Natural killer cell (primary cell): ENCODE measurements at regions not wholly inside any gene's neighbourhood (a gene's known extent, or its start where the extent isn't known, plus 50 kb on each side); places are given as distances from the start of the nearest gene placed in this dataset.

ENCODE experiments used
- ATAC-seq, 3 donors: fragments of 150-1000 bp in 2 of 3; fragments of 200-7000 bp in 1 of 3; cut with Tn5 transposase; 1 replicate in 1 of 3; 2 replicates in 2 of 3; pipeline ENCODE4 v1.10.0; 2021; ENCODE audit warnings: mild to moderate bottlenecking in 2 of 3, moderate library complexity in 2 of 3
- DNase-seq, 2 donors: peaks; one replicate each; pipeline versions ENCODE4 v3.0.0 to v3.0.0-alpha.2; 2013 to 2021; ENCODE audit warnings: mixed read lengths in 1 of 2
- H3K27ac ChIP-seq: one replicate; pipeline ENCODE4 v1.5.1; 2013; ENCODE audit warnings: mild to moderate bottlenecking, low read length
- H3K27me3 ChIP-seq: one replicate; pipeline ENCODE4 v1.6.1; 2013; ENCODE audit warnings: low read length; ENCODE audit not compliant: control insufficient read depth, insufficient read depth
- H3K36me3 ChIP-seq: one replicate; pipeline ENCODE4 v1.6.1; 2013; ENCODE audit warnings: low read length; ENCODE audit not compliant: control insufficient read depth, insufficient read depth
- H3K4me1 ChIP-seq: one replicate; pipeline ENCODE4 v1.6.1; 2013; ENCODE audit warnings: low read length; ENCODE audit not compliant: control insufficient read depth, insufficient read depth
- H3K4me3 ChIP-seq: one replicate; pipeline ENCODE4 v1.5.1; 2013; ENCODE audit warnings: low read length
- H3K9me3 ChIP-seq: one replicate; pipeline ENCODE4 v1.6.1; 2013; ENCODE audit warnings: low read length; ENCODE audit not compliant: control insufficient read depth, insufficient read depth
- H3K27ac Mint-ChIP-seq, 2 donors: one replicate each; pipeline ENCODE4 v1.8.0; 2022; ENCODE audit warnings: mild to moderate bottlenecking in 2 of 2, mixed read lengths in 2 of 2, moderate library complexity in 1 of 2
- H3K27me3 Mint-ChIP-seq, 2 donors: one replicate each; pipeline ENCODE4 v1.8.0; 2022; ENCODE audit warnings: low read depth in 2 of 2, mixed read lengths in 2 of 2
- H3K36me3 Mint-ChIP-seq: one replicate; pipeline ENCODE4 v1.8.0; 2022; ENCODE audit warnings: mixed read lengths
- H3K4me1 Mint-ChIP-seq, 2 donors: one replicate each; pipeline ENCODE4 v1.8.0; 2022; ENCODE audit warnings: mixed read lengths in 2 of 2
- H3K4me3 Mint-ChIP-seq: one replicate; pipeline ENCODE4 v1.8.0; 2022; ENCODE audit warnings: mild to moderate bottlenecking, moderate library complexity, mixed read lengths
- H3K9me3 Mint-ChIP-seq, 2 donors: one replicate each; pipeline ENCODE4 v1.8.0; 2022; ENCODE audit warnings: mixed read lengths in 2 of 2
- CTCF ChIP-seq: fragments of 200-600 bp; IDR thresholded peaks from one replicate; pipeline ENCODE4 v1.8.0; 2022; ENCODE audit warnings: antibody characterized with exemption
- WGBS: methylation state at CpG from one replicate; pipeline ENCODE4 v1.1.7; 2013; ENCODE audit warnings: missing lambda C conversion rate; ENCODE audit not compliant: insufficient coverage; 5-methylcytosine and 5-hydroxymethylcytosine counted together
- intact Hi-C: fragments of 100-400 bp; cut with micrococcal nuclease; formaldehyde crosslinking; loops from one replicate; pipeline ENCODE4 v1.14.2; 2022

GRCh38 chr12:75820848-75821578 is 210.6 kb downstream of the PHLDA1 start:
- 93% methylated on average over 8 of the region's 10 CpGs for WGBS
- H3K36me3 Mint-ChIP-seq = no peaks in the 10 kb centered on the region

DNA sequence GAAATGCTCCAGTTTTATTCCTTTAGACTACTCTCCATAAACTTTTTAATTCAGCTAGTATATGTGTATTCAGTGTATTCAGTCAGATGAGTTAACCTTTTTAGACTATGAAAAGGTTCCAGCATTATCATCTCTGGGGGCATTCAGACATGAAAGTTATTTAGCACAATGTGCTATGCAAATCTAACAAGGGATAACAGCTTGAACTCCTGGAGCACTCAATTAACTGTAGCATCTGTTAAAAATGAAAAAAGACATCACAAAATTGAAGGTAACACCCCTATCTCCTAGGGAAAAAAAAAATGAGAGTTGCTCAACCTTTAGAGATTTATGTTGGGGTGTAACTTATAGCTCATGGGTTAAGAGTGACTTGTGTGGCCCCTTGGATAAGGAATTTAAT is 211.5 kb downstream of the PHLDA1 start:
- DNase-seq (no peak), ATAC-seq (no peak)
- no peaks in the 10 kb centered on the region for H3K9me3 Mint-ChIP-seq
- no peak overlapping the region for H3K27ac ChIP-seq
- no peaks in the 10 kb centered on the region for H3K36me3 Mint-ChIP-seq
- peaks cover 8 to 40% of the 10 kb centered on the region in 2 donors for H3K27me3 Mint-ChIP-seq
- no peaks in the 10 kb centered on the region for H3K36me3 ChIP-seq
- H3K4me1 ChIP-seq = no peaks in the 10 kb centered on the region
- no peak overlapping the region for H3K27ac Mint-ChIP-seq
- no peak overlapping the region for H3K4me3 ChIP-seq
- no peak for TF ChIP-seq CTCF
- intact Hi-C loops = no loop called here
- no peaks in the 10 kb centered on the region for H3K9me3 ChIP-seq
- no peaks in the 10 kb centered on the region for H3K4me1 Mint-ChIP-seq
- H3K4me3 Mint-ChIP-seq = no peak overlapping the region
- no peaks in the 10 kb centered on the region for H3K27me3 ChIP-seq

More at GRCh38 chr12:75820848-75821578, 210.6 kb downstream of the PHLDA1 start:
- H3K4me1 ChIP-seq = no peaks in the 10 kb centered on the region
- H3K9me3 ChIP-seq = no peaks in the 10 kb centered on the region
- intact Hi-C loops = no loop called here
- no peak overlapping the region for H3K27ac ChIP-seq
- Mint-ChIP-seq H3K27ac (no peak overlapping the region), H3K27me3 (peaks cover 8 to 40% of the 10 kb centered on the region in 2 donors), H3K4me1 (no peaks in the 10 kb centered on the region), H3K4me3 (no peak overlapping the region), H3K9me3 (no peaks in the 10 kb centered on the region)
- TF ChIP-seq CTCF = no peak
- ATAC-seq (no peak), DNase-seq (no peak)
- no peaks in the 10 kb centered on the region for H3K36me3 ChIP-seq
- no peaks in the 10 kb centered on the region for H3K27me3 ChIP-seq
- H3K4me3 ChIP-seq = no peak overlapping the region

DNA sequence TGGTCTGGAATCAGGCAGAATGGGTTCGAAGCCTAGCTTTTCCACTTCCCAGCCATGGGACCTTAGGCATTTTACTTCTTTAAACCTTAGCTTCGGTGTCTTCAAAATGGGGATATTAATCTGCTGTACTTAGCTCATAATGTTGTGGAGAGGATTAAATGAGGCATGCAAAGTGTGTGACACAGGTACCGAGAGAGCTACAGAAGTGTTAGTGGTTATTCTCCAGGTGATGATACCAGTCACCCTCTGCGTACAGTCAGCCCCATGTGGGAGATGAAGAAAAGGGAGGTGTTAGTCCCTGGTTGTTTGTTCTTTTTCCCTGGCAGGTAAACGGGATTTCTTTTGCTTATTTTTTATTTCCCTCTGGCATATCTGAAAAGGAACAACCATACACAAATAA is 212.1 kb downstream of the PHLDA1 start:
- H3K36me3 ChIP-seq = no peaks in the 10 kb centered on the region
- WGBS = 93% methylated on average over 4 of the region's 5 CpGs
- no peaks in the 10 kb centered on the region for H3K9me3 ChIP-seq
- intact Hi-C loops = no loop called here
- no peaks in the 10 kb centered on the region for H3K27me3 ChIP-seq
- no peak overlapping the region for H3K27ac ChIP-seq
- ATAC-seq (no peak), DNase-seq (no peak)
- Mint-ChIP-seq H3K9me3 (no peaks in the 10 kb centered on the region), H3K27ac (no peak overlapping the region), H3K36me3 (no peaks in the 10 kb centered on the region), H3K4me3 (no peak overlapping the region), H3K4me1 (no peaks in the 10 kb centered on the region), H3K27me3 (peaks cover 8 to 40% of the 10 kb centered on the region in 2 donors)
- no peak for TF ChIP-seq CTCF
- H3K4me3 ChIP-seq = no peak overlapping the region
- no peaks in the 10 kb centered on the region for H3K4me1 ChIP-seq

DNA sequence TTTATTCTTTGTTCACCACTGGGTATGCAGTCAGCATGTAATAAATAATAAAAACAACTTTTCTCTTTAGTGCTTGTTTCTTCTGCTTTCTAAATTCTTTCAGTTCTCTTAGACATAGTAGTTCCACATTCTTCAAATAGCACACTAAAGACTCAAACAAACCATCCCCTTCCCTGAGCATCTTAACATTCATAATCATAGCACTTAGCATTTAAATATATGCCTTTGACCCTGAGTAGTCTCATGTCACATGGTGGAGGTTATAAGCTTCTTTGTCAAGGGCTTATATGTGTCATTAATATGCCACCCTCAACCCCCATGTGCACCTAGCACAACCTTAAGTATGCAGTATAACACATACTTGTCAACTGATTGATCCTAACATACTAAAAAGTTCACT is 212.7 kb downstream of the PHLDA1 start:
- H3K4me3 ChIP-seq = no peak overlapping the region
- no peak for TF ChIP-seq CTCF
- Mint-ChIP-seq H3K27me3 (peaks cover 8 to 33% of the 10 kb centered on the region in 2 donors), H3K4me1 (no peaks in the 10 kb centered on the region), H3K9me3 (no peaks in the 10 kb centered on the region), H3K27ac (no peak overlapping the region), H3K36me3 (no peaks in the 10 kb centered on the region), H3K4me3 (no peak overlapping the region)
- intact Hi-C loops = no loop called here
- H3K9me3 ChIP-seq = no peaks in the 10 kb centered on the region
- no peaks in the 10 kb centered on the region for H3K27me3 ChIP-seq
- H3K36me3 ChIP-seq = no peaks in the 10 kb centered on the region
- ATAC-seq (no peak), DNase-seq (no peak)
- no peak overlapping the region for H3K27ac ChIP-seq
- H3K4me1 ChIP-seq = no peaks in the 10 kb centered on the region
